ENCODE measurements at regions not wholly inside any gene's neighbourhood (a gene's known extent, or its start where the extent isn't known, plus 50 kb on each side); places are given as distances from the start of the nearest gene placed in this dataset.

GRCh38 chr18:14997357-14997756 lies 249.4 kb downstream of the ANKRD30B start:
- Histone ChIP-seq H2AFZ (ENCODE audit: low read length) (no peak overlapping the region), H3K9me3 (ENCODE audit: low read length) (peaks cover 15% of the 10 kb centered on the region; the same call in 1 of the 2 replicates), H3K4me2 (ENCODE audit: low read depth, low read length) (no peak overlapping the region), H3K27ac (ENCODE audit: extremely low read length, insufficient read depth, low read length) (no peak overlapping the region), H4K20me1 (ENCODE audit: insufficient read depth, low read length) (no peaks in the 10 kb centered on the region), H3K79me2 (ENCODE audit: insufficient read depth, low read length) (no peaks in the 10 kb centered on the region), H3K9ac (ENCODE audit: insufficient read depth, low read depth, low read length) (no peak overlapping the region), H3K27me3 (ENCODE audit: control insufficient read depth in 1 of 2, insufficient read depth in 2 of 2, low read length in 2 of 2) (no peaks in the 10 kb centered on the region), H3K4me1 (ENCODE audit: insufficient read depth, low read length) (no peaks in the 10 kb centered on the region), H3K36me3 (replicated peaks in 1 of 2; ENCODE audit: control insufficient read depth in 1 of 2, insufficient read depth in 2 of 2, low read length in 2 of 2) (no peaks in the 10 kb centered on the region), H3K4me3 (replicated peaks in 1 of 3; ENCODE audit: insufficient read depth in 1 of 3, low read depth in 2 of 3, low read length in 3 of 3) (no peak overlapping the region)
- no peak for FAIRE-seq
- 83% methylated on average over 12 of the region's 30 CpGs for WGBS (ENCODE audit: low lambda C conversion rate)
- no peak for DNase-seq (ENCODE audit: low spot score)
- ChIA-PET CTCF (ENCODE audit: low intra/inter-chr PET ratio, low total read pairs) (no interaction called here), POLR2A (no interaction called here)
- intact Hi-C loops (cut with micrococcal nuclease; ENCODE audit: unreplicated experiment) (no loop called here), in situ Hi-C loops (cut with HindIII; ENCODE audit: extremely low pct_ligation_motif_present, low pct_unique_long_range_greater_than_20kb) (no loop called here)
- BruUV-seq (replicated peaks): no TSS peak
- no peak for ATAC-seq
- TF ChIP-seq ZNF749 (CRISPR knock-in tag; IDR thresholded peaks at IDR 0.05; ENCODE audit: borderline replicate concordance): no peak
- TF ChIP-seq SMARCE1 (IDR thresholded peaks at IDR 0.05; ENCODE audit: borderline replicate concordance): no peak
- TF ChIP-seq ZBTB43 (CRISPR knock-in tag; conservative IDR thresholded peaks at IDR 0.05): no peak
- TF ChIP-seq STAT6 (CRISPR knock-in tag; IDR thresholded peaks at IDR 0.05; ENCODE audit: borderline replicate concordance): no peak
- TF ChIP-seq ZSCAN12 (CRISPR knock-in tag; IDR thresholded peaks at IDR 0.05): no peak
- TF ChIP-seq RBM22 (optimal IDR thresholded peaks at IDR 0.05; ENCODE audit: low read length): no peak
- no peak for TF ChIP-seq ZNF512B (CRISPR knock-in tag; IDR thresholded peaks at IDR 0.05; ENCODE audit: borderline replicate concordance)
- TF ChIP-seq SMAD1 (CRISPR knock-in tag; IDR thresholded peaks at IDR 0.05; ENCODE audit: borderline replicate concordance, low read depth): no peak
- TF ChIP-seq KAT7 (CRISPR knock-in tag; IDR thresholded peaks at IDR 0.05; ENCODE audit: borderline replicate concordance): no peak
- no peak for TF ChIP-seq THAP11 (CRISPR knock-in tag; IDR thresholded peaks at IDR 0.05)
- TF ChIP-seq U2AF1 (optimal IDR thresholded peaks at IDR 0.05; ENCODE audit: low read depth, low read length): no peak
- TF ChIP-seq CENPT (CRISPR knock-in tag; IDR thresholded peaks at IDR 0.05; ENCODE audit: low read depth): no peak
- TF ChIP-seq TERF1 (CRISPR knock-in tag; IDR thresholded peaks at IDR 0.05): no peak
- TF ChIP-seq ZBTB49 (CRISPR knock-in tag; IDR thresholded peaks at IDR 0.05; ENCODE audit: borderline replicate concordance): no peak
